GM21515 (cell line): ENCODE measurements at regions not wholly inside any gene's neighbourhood (a gene's known extent, or its start where the extent isn't known, plus 50 kb on each side); places are given as distances from the start of the nearest gene placed in this dataset.
A peak's percentile ranks its signal among the peaks of the same experiment; 100 is the strongest.
"Not testable (repeated sequence)": the region's sequence is repeated elsewhere in the genome, so short reads cannot be mapped to it uniquely, and the experiment has no call there.

Source experiments
- ATAC-seq: cut with Tn5 transposase; IDR thresholded peaks from one replicate; pipeline ENCODE4 v1.9.1; 2021; ENCODE audit not compliant: unreplicated experiment

- ATAC-seq, result no peak
These were observed 172.1 kb downstream of the GOLGA6L6 start for GRCh38 chr15:20369500-20369899.

- no peak for ATAC-seq
These were observed 172.6 kb downstream of the GOLGA6L6 start for GRCh38 chr15:20368974-20369373.

- ATAC-seq, result no peak
These were observed 174.5 kb downstream of the GOLGA6L6 start for GRCh38 chr15:20367093-20367492.

GRCh38 chr15:20363591-20363990, 178.0 kb downstream of the GOLGA6L6 start:
- ATAC-seq, result not testable (repeated sequence)

GRCh38 chr15:20361091-20361490, 180.5 kb downstream of the GOLGA6L6 start:
- no peak for ATAC-seq

GRCh38 chr15:20358779-20359414, 182.7 kb downstream of the GOLGA6L6 start:
- no peak for ATAC-seq

- no peak for ATAC-seq
These were observed 183.4 kb downstream of the GOLGA6L6 start for GRCh38 chr15:20358066-20358778.

GRCh38 chr15:20357481-20358065, 184.0 kb downstream of the GOLGA6L6 start:
- ATAC-seq, result no peak

GRCh38 chr15:20356911-20357480, 184.6 kb downstream of the GOLGA6L6 start:
- no peak for ATAC-seq

- peak; percentile 47 for ATAC-seq
These were observed 185.1 kb downstream of the GOLGA6L6 start for GRCh38 chr15:20356444-20356910.

GRCh38 chr15:20355256-20355868, 186.2 kb downstream of the GOLGA6L6 start:
- ATAC-seq, result no peak

GRCh38 chr15:20354884-20355223, 186.7 kb downstream of the GOLGA6L6 start:
- ATAC-seq, result not testable (repeated sequence)

- no peak for ATAC-seq
These were observed 187.4 kb downstream of the GOLGA6L6 start for GRCh38 chr15:20353966-20354883.

- no peak for ATAC-seq
These were observed 189.1 kb downstream of the GOLGA6L6 start for GRCh38 chr15:20352241-20353200.

GRCh38 chr15:20351448-20351971, 190.1 kb downstream of the GOLGA6L6 start:
- no peak for ATAC-seq

GRCh38 chr15:20349774-20350498, 191.7 kb downstream of the GOLGA6L6 start:
- ATAC-seq, result no peak

- ATAC-seq, result no peak
These were observed 192.5 kb downstream of the GOLGA6L6 start for GRCh38 chr15:20348900-20349773.
